Right cardiac atrium (tissue), 5 donors: ENCODE measurements at regions not wholly inside any gene's neighbourhood (a gene's known extent, or its start where the extent isn't known, plus 50 kb on each side); places are given as distances from the start of the nearest gene placed in this dataset.

Experiments
- ATAC-seq, 2 donors: fragments of 200-7000 bp; cut with Tn5 transposase; one replicate each; pipeline versions ENCODE4 v1.8.0 to v1.9.1; 2020; ENCODE audit warnings: moderate library complexity in 2 of 2, mild to moderate bottlenecking in 1 of 2
- DNase-seq, 3 donors: peaks; one replicate each; pipeline ENCODE4 v3.0.0-alpha.2; 2020
- H3K27ac ChIP-seq: one replicate; pipeline ENCODE4 v1.5.1; 2013; ENCODE audit warnings: mild to moderate bottlenecking, low read length, control low read depth, moderate library complexity
- H3K27me3 ChIP-seq: one replicate; pipeline ENCODE4 v1.6.1; 2013; ENCODE audit not compliant: control insufficient read depth, insufficient read depth
- H3K4me1 ChIP-seq: one replicate; pipeline ENCODE4 v1.6.1; 2013; ENCODE audit warnings: low read length; ENCODE audit not compliant: control insufficient read depth, insufficient read depth
- H3K4me3 ChIP-seq: one replicate; pipeline ENCODE4 v1.5.1; 2013; ENCODE audit warnings: low read length, control low read depth
- H3K9me3 ChIP-seq: one replicate; pipeline ENCODE4 v1.6.1; 2013; ENCODE audit warnings: low read length; ENCODE audit not compliant: control insufficient read depth
- WGBS: extraction: QIAGEN DNeasy Blood & Tissue Kit; methylation state at CpG from one replicate; pipeline ENCODE4 v1.1.7; 2013; 5-methylcytosine and 5-hydroxymethylcytosine counted together
- intact Hi-C, 4 donors: fragments of 100-400 bp; cut with DNase I; formaldehyde crosslinking; loops; one replicate each; pipeline versions ENCODE4 v1.11.0 to v1.14.0; 2022 to 2023
- donor health status: healthy with polysubstance abuse.
- donor health status: DM: no; HTN: yes; CAD: no.
- donor health status: DM: no; HTN: no; CAD: no.
- donor health status: DM: no; HTN: yes; CAD: no; lungs with severe emphysema.
- donor health status: DM: yes; HTN: yes; CAD: no.

- no peak overlapping the region for H3K4me3 ChIP-seq
- WGBS: 83% methylated on average over 4 of the region's 4 CpGs
- no peaks in the 10 kb centered on the region for H3K27me3 ChIP-seq
- no peak overlapping the region for H3K27ac ChIP-seq
- peaks cover 4% of the 10 kb centered on the region for H3K9me3 ChIP-seq
- intact Hi-C loops: no loop called here
- H3K4me1 ChIP-seq: no peaks in the 10 kb centered on the region
- ATAC-seq (no peak), DNase-seq (peak in 1 of 3 donors; percentile 17)
These were observed 1410.4 kb upstream of the CDH9 start for GRCh38 chr5:28448791-28449190.

- Histone ChIP-seq H3K27ac (no peak overlapping the region), H3K4me1 (no peaks in the 10 kb centered on the region), H3K27me3 (no peaks in the 10 kb centered on the region), H3K4me3 (no peak overlapping the region), H3K9me3 (peaks cover 6% of the 10 kb centered on the region)
- WGBS: 43% methylated on average over 5 of the region's 5 CpGs
- ATAC-seq (no peak), DNase-seq (no peak)
- intact Hi-C loops: no loop called here
These were observed 1392.3 kb upstream of the CDH9 start for GRCh38 chr5:28430565-28431178.

GRCh38 chr5:28421141-28421540 lies 1382.8 kb upstream of the CDH9 start:
- 78% methylated on average over 3 of the region's 3 CpGs for WGBS
- no peaks in the 10 kb centered on the region for H3K4me1 ChIP-seq
- peaks cover under 1% of the 10 kb centered on the region for H3K9me3 ChIP-seq
- no peak for ATAC-seq
- H3K4me3 ChIP-seq: no peak overlapping the region
- intact Hi-C loops: no loop called here
- no peaks in the 10 kb centered on the region for H3K27me3 ChIP-seq
- DNase-seq: no peak
- H3K27ac ChIP-seq: no peak overlapping the region

GRCh38 chr5:28415791-28416443 lies 1377.5 kb upstream of the CDH9 start:
- Histone ChIP-seq H3K4me1 (no peaks in the 10 kb centered on the region), H3K27ac (no peak overlapping the region), H3K4me3 (no peak overlapping the region), H3K27me3 (no peaks in the 10 kb centered on the region), H3K9me3 (peaks cover 9% of the 10 kb centered on the region)
- ATAC-seq (no peak), DNase-seq (no peak)
- 82% methylated on average over 2 of the region's 2 CpGs for WGBS
- intact Hi-C loops: no loop called here

GRCh38 chr5:28414619-28415018 lies 1376.2 kb upstream of the CDH9 start:
- Histone ChIP-seq H3K9me3 (peaks cover 9% of the 10 kb centered on the region), H3K4me1 (no peaks in the 10 kb centered on the region), H3K27ac (no peak overlapping the region), H3K4me3 (no peak overlapping the region), H3K27me3 (no peaks in the 10 kb centered on the region)
- intact Hi-C loops: no loop called here
- WGBS: 82% methylated on average over 1 of the region's 1 CpG
- DNase-seq (no peak), ATAC-seq (no peak)

- Histone ChIP-seq H3K4me1 (no peaks in the 10 kb centered on the region), H3K9me3 (peaks cover 12% of the 10 kb centered on the region), H3K27me3 (no peaks in the 10 kb centered on the region), H3K4me3 (no peak overlapping the region), H3K27ac (no peak overlapping the region)
- ATAC-seq (no peak), DNase-seq (no peak)
- intact Hi-C loops: no loop called here
These were observed 1370.3 kb upstream of the CDH9 start for GRCh38 chr5:28408651-28409050.

- 73% methylated on average over 3 of the region's 3 CpGs for WGBS
- Histone ChIP-seq H3K4me3 (no peak overlapping the region), H3K4me1 (no peaks in the 10 kb centered on the region), H3K27ac (no peak overlapping the region), H3K27me3 (no peaks in the 10 kb centered on the region), H3K9me3 (peaks cover 12% of the 10 kb centered on the region)
- DNase-seq (no peak), ATAC-seq (no peak)
- intact Hi-C loops: no loop called here
These were observed 1369.8 kb upstream of the CDH9 start for GRCh38 chr5:28408186-28408585.

- intact Hi-C loops: no loop called here
- ATAC-seq (peak in 1 of 2 donors; percentile 26), DNase-seq (peak in 2 of 3 donors; percentile 32 to 45)
- Histone ChIP-seq H3K4me1 (no peaks in the 10 kb centered on the region), H3K27ac (no peak overlapping the region), H3K4me3 (no peak overlapping the region), H3K27me3 (no peaks in the 10 kb centered on the region), H3K9me3 (peaks cover 6% of the 10 kb centered on the region)
- WGBS: 94% methylated on average over 35 of the region's 35 CpGs
These were observed 1366.1 kb upstream of the CDH9 start for GRCh38 chr5:28404363-28405071.

- Histone ChIP-seq H3K27ac (no peak overlapping the region), H3K4me3 (no peak overlapping the region), H3K9me3 (peaks cover 6% of the 10 kb centered on the region), H3K4me1 (no peaks in the 10 kb centered on the region), H3K27me3 (no peaks in the 10 kb centered on the region)
- intact Hi-C loops: no loop called here
- DNase-seq (no peak), ATAC-seq (no peak)
- WGBS: 64% methylated on average over 5 of the region's 5 CpGs
These were observed 1365.5 kb upstream of the CDH9 start for GRCh38 chr5:28403846-28404245.

GRCh38 chr5:28402590-28403301 lies 1364.4 kb upstream of the CDH9 start:
- Histone ChIP-seq H3K4me3 (no peak overlapping the region), H3K27me3 (no peaks in the 10 kb centered on the region), H3K9me3 (peaks cover 6% of the 10 kb centered on the region), H3K4me1 (no peaks in the 10 kb centered on the region), H3K27ac (no peak overlapping the region)
- WGBS: 74% methylated on average over 3 of the region's 3 CpGs
- ATAC-seq (no peak), DNase-seq (no peak)
- intact Hi-C loops: no loop called here

GRCh38 chr5:28400076-28400475 lies 1361.7 kb upstream of the CDH9 start:
- Histone ChIP-seq H3K27ac (no peak overlapping the region), H3K4me1 (no peaks in the 10 kb centered on the region), H3K27me3 (no peaks in the 10 kb centered on the region), H3K4me3 (no peak overlapping the region), H3K9me3 (peaks cover 5% of the 10 kb centered on the region)
- no peak for DNase-seq
- 43% methylated on average over 2 of the region's 2 CpGs for WGBS
- no peak for ATAC-seq
- intact Hi-C loops: no loop called here
